ENCODE measurements at regions not wholly inside any gene's neighbourhood (a gene's known extent, or its start where the extent isn't known, plus 50 kb on each side); places are given as distances from the start of the nearest gene placed in this dataset.

- TF ChIP-seq CTCF (IDR thresholded peaks at IDR 0.05): no peak
- no peak for TF ChIP-seq EZH2 (IDR thresholded peaks at IDR 0.05; ENCODE audit: borderline replicate concordance, insufficient read depth, low read depth, low read length, poor library complexity, severe bottlenecking)
These were observed 82.8 kb downstream of the UBIAD1 start for GRCh38 chr1:11355559-11356475.
